ENCODE measurements at regions not wholly inside any gene's neighbourhood (a gene's known extent, or its start where the extent isn't known, plus 50 kb on each side); places are given as distances from the start of the nearest gene placed in this dataset.

GRCh38 chr1:55690366-55690765 is 475.2 kb upstream of the USP24 start:
- TF ChIP-seq, protein P1, sequence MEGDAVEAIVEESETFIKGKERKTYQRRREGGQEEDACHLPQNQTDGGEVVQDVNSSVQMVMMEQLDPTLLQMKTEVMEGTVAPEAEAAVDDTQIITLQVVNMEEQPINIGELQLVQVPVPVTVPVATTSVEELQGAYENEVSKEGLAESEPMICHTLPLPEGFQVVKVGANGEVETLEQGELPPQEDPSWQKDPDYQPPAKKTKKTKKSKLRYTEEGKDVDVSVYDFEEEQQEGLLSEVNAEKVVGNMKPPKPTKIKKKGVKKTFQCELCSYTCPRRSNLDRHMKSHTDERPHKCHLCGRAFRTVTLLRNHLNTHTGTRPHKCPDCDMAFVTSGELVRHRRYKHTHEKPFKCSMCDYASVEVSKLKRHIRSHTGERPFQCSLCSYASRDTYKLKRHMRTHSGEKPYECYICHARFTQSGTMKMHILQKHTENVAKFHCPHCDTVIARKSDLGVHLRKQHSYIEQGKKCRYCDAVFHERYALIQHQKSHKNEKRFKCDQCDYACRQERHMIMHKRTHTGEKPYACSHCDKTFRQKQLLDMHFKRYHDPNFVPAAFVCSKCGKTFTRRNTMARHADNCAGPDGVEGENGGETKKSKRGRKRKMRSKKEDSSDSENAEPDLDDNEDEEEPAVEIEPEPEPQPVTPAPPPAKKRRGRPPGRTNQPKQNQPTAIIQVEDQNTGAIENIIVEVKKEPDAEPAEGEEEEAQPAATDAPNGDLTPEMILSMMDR (IDR thresholded peaks at IDR 0.05) = no peak
- TF ChIP-seq, protein P2, sequence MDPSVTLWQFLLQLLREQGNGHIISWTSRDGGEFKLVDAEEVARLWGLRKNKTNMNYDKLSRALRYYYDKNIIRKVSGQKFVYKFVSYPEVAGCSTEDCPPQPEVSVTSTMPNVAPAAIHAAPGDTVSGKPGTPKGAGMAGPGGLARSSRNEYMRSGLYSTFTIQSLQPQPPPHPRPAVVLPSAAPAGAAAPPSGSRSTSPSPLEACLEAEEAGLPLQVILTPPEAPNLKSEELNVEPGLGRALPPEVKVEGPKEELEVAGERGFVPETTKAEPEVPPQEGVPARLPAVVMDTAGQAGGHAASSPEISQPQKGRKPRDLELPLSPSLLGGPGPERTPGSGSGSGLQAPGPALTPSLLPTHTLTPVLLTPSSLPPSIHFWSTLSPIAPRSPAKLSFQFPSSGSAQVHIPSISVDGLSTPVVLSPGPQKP (IDR thresholded peaks at IDR 0.05; ENCODE audit: low read depth, low read length) = no peak
- TF ChIP-seq ESRRA (IDR thresholded peaks at IDR 0.05; ENCODE audit: borderline replicate concordance, low read length) (no peak), FOXS1 (CRISPR knock-in tag; IDR thresholded peaks at IDR 0.05) (no peak), MAFK (IDR thresholded peaks at IDR 0.05; ENCODE audit: partially characterized antibody) (no peak), POLR2A (IDR thresholded peaks at IDR 0.05; ENCODE audit: low read length) (no peak), FOSB (CRISPR knock-in tag; IDR thresholded peaks at IDR 0.05) (no peak), EP300 (IDR thresholded peaks at IDR 0.05) (no peak), RNF2 (IDR thresholded peaks at IDR 0.05; ENCODE audit: borderline replicate concordance, low read depth) (no peak), CHD4 (IDR thresholded peaks at IDR 0.05; ENCODE audit: borderline replicate concordance) (no peak), REST (IDR thresholded peaks at IDR 0.05) (no peak), NFE2L2 (conservative IDR thresholded peaks at IDR 0.05; ENCODE audit: low read length) (no peak), HES2 (IDR thresholded peaks at IDR 0.05) (no peak)
